Activated T-cell treated with anti-CD3 and anti-CD28 coated beads, Interleukin-2, amount 50 U/mL, for 72 hours (primary cell): ENCODE measurements at regions not wholly inside any gene's neighbourhood (a gene's known extent, or its start where the extent isn't known, plus 50 kb on each side); places are given as distances from the start of the nearest gene placed in this dataset.

Experiments
- ATAC-seq, 2 donors: fragments of 150-1000 bp; cut with Tn5 transposase; replicated peaks in 1 of 2; 2 replicates each; pipeline ENCODE4 v1.10.0; 2021; ENCODE audit warnings: moderate library complexity in 2 of 2, mild to moderate bottlenecking in 1 of 2
- DNase-seq, 2 donors: peaks; one replicate each; pipeline ENCODE4 v3.0.0; 2021 to 2022; ENCODE audit warnings: mixed read lengths in 1 of 2
- H3K27ac Mint-ChIP-seq: one replicate; pipeline ENCODE4 v1.8.0; 2022; ENCODE audit warnings: mild to moderate bottlenecking, moderate library complexity, mixed read lengths
- H3K27me3 Mint-ChIP-seq: one replicate; pipeline ENCODE4 v1.8.0; 2022; ENCODE audit warnings: low read depth, mixed read lengths
- H3K36me3 Mint-ChIP-seq, 2 donors: one replicate each; pipeline ENCODE4 v1.8.0; 2022; ENCODE audit warnings: mixed read lengths in 2 of 2, mild to moderate bottlenecking in 1 of 2; ENCODE audit not compliant: insufficient read depth in 2 of 2
- H3K4me1 Mint-ChIP-seq: one replicate; pipeline ENCODE4 v1.8.0; 2022; ENCODE audit warnings: low read depth, mixed read lengths
- H3K4me3 Mint-ChIP-seq, 2 donors: one replicate each; pipeline ENCODE4 v1.8.0; 2022; ENCODE audit warnings: mild to moderate bottlenecking in 2 of 2, mixed read lengths in 2 of 2, moderate library complexity in 2 of 2
- H3K9me3 Mint-ChIP-seq, 2 donors: one replicate each; pipeline ENCODE4 v1.8.0; 2022; ENCODE audit warnings: mixed read lengths in 2 of 2

GRCh38 chr22:44403166-44403565 lies 90.4 kb upstream of the SHISAL1 start:
- Mint-ChIP-seq H3K4me3 (no peak overlapping the region), H3K27me3 (no peaks in the 10 kb centered on the region), H3K9me3 (no peaks in the 10 kb centered on the region), H3K36me3 (no peaks in the 10 kb centered on the region), H3K4me1 (no peaks in the 10 kb centered on the region), H3K27ac (no peak overlapping the region)
- ATAC-seq (no peak), DNase-seq (no peak)

GRCh38 chr22:44402196-44403111 lies 89.7 kb upstream of the SHISAL1 start:
- no peak overlapping the region for H3K4me3 Mint-ChIP-seq
- no peak overlapping the region for H3K27ac Mint-ChIP-seq
- DNase-seq, result no peak
- no peaks in the 10 kb centered on the region for H3K36me3 Mint-ChIP-seq
- no peaks in the 10 kb centered on the region for H3K4me1 Mint-ChIP-seq
- no peaks in the 10 kb centered on the region for H3K9me3 Mint-ChIP-seq
- no peaks in the 10 kb centered on the region for H3K27me3 Mint-ChIP-seq
- no peak for ATAC-seq

- no peaks in the 10 kb centered on the region for H3K27me3 Mint-ChIP-seq
- no peaks in the 10 kb centered on the region for H3K36me3 Mint-ChIP-seq
- DNase-seq (no peak), ATAC-seq (no peak)
- no peaks in the 10 kb centered on the region for H3K9me3 Mint-ChIP-seq
- H3K4me1 Mint-ChIP-seq, result no peaks in the 10 kb centered on the region
- H3K27ac Mint-ChIP-seq, result no peak overlapping the region
- no peak overlapping the region for H3K4me3 Mint-ChIP-seq
Observed at GRCh38 chr22:44401783-44402110, 89.0 kb upstream of the SHISAL1 start.

GRCh38 chr22:44400763-44401060 lies 88.0 kb upstream of the SHISAL1 start:
- no peak for DNase-seq
- Mint-ChIP-seq H3K27me3 (peaks cover 1% of the 10 kb centered on the region), H3K4me1 (no peaks in the 10 kb centered on the region), H3K4me3 (no peak overlapping the region), H3K36me3 (no peaks in the 10 kb centered on the region), H3K9me3 (no peaks in the 10 kb centered on the region), H3K27ac (no peak overlapping the region)
- ATAC-seq, result no peak

- Mint-ChIP-seq H3K27ac (no peak overlapping the region), H3K4me1 (no peaks in the 10 kb centered on the region), H3K36me3 (no peaks in the 10 kb centered on the region), H3K4me3 (no peak overlapping the region), H3K27me3 (peaks cover 7% of the 10 kb centered on the region), H3K9me3 (no peaks in the 10 kb centered on the region)
- ATAC-seq (no peak), DNase-seq (no peak)
Observed at GRCh38 chr22:44399906-44400762, 87.4 kb upstream of the SHISAL1 start.

- Mint-ChIP-seq H3K27ac (no peak overlapping the region), H3K9me3 (no peaks in the 10 kb centered on the region), H3K36me3 (no peaks in the 10 kb centered on the region), H3K4me3 (no peak overlapping the region), H3K27me3 (peaks cover 7% of the 10 kb centered on the region), H3K4me1 (no peaks in the 10 kb centered on the region)
- no peak for ATAC-seq
- no peak for DNase-seq
Observed at GRCh38 chr22:44398856-44399837, 86.4 kb upstream of the SHISAL1 start.

GRCh38 chr22:44396727-44397722 lies 84.3 kb upstream of the SHISAL1 start:
- Mint-ChIP-seq H3K27ac (no peak overlapping the region), H3K9me3 (no peaks in the 10 kb centered on the region), H3K27me3 (peaks cover 7% of the 10 kb centered on the region), H3K4me1 (no peaks in the 10 kb centered on the region), H3K4me3 (no peak overlapping the region), H3K36me3 (no peaks in the 10 kb centered on the region)
- ATAC-seq, result no peak
- no peak for DNase-seq

GRCh38 chr22:44396021-44396726 lies 83.4 kb upstream of the SHISAL1 start:
- DNase-seq, result no peak
- no peak overlapping the region for H3K27ac Mint-ChIP-seq
- H3K9me3 Mint-ChIP-seq, result no peaks in the 10 kb centered on the region
- no peak overlapping the region for H3K4me3 Mint-ChIP-seq
- H3K27me3 Mint-ChIP-seq, result peaks cover 7% of the 10 kb centered on the region
- no peaks in the 10 kb centered on the region for H3K36me3 Mint-ChIP-seq
- no peaks in the 10 kb centered on the region for H3K4me1 Mint-ChIP-seq
- no peak for ATAC-seq

GRCh38 chr22:44395118-44396005 lies 82.6 kb upstream of the SHISAL1 start:
- H3K27ac Mint-ChIP-seq, result no peak overlapping the region
- peaks cover 7% of the 10 kb centered on the region for H3K27me3 Mint-ChIP-seq
- no peak for ATAC-seq
- H3K9me3 Mint-ChIP-seq, result no peaks in the 10 kb centered on the region
- no peaks in the 10 kb centered on the region for H3K36me3 Mint-ChIP-seq
- H3K4me1 Mint-ChIP-seq, result no peaks in the 10 kb centered on the region
- no peak overlapping the region for H3K4me3 Mint-ChIP-seq
- no peak for DNase-seq

GRCh38 chr22:44394246-44395117 lies 81.7 kb upstream of the SHISAL1 start:
- DNase-seq (no peak), ATAC-seq (no peak)
- H3K4me1 Mint-ChIP-seq, result no peaks in the 10 kb centered on the region
- no peaks in the 10 kb centered on the region for H3K36me3 Mint-ChIP-seq
- peaks cover 7% of the 10 kb centered on the region for H3K27me3 Mint-ChIP-seq
- no peak overlapping the region for H3K27ac Mint-ChIP-seq
- no peak overlapping the region for H3K4me3 Mint-ChIP-seq
- H3K9me3 Mint-ChIP-seq, result no peaks in the 10 kb centered on the region
